B cell (primary cell): ENCODE measurements at regions not wholly inside any gene's neighbourhood (a gene's known extent, or its start where the extent isn't known, plus 50 kb on each side); places are given as distances from the start of the nearest gene placed in this dataset.

ENCODE experiments used
- ATAC-seq: fragments of 200-7000 bp; cut with Tn5 transposase; one replicate; pipeline ENCODE4 v1.10.0; 2021; ENCODE audit warnings: low read depth, mild to moderate bottlenecking, moderate number of reproducible peaks, moderate library complexity
- CTCF ChIA-PET: fragments of 350-600 bp; sonication (Branson Sonifier 250); formaldehyde crosslinking; loops from one replicate; lab custom pipeline; 2021; ENCODE audit warnings: antibody characterized with exemption, inconsistent platforms; lab: Charles Lee
- POLR2A ChIA-PET: fragments of 350-600 bp; sonication (Branson Sonifier 250); formaldehyde crosslinking; loops from one replicate; lab custom pipeline; 2021; ENCODE audit warnings: antibody characterized with exemption; lab: Charles Lee
- DNase-seq: peaks from one replicate; pipeline ENCODE4 v3.0.0; 2013
- H2AFZ ChIP-seq: 2 replicates; pipeline ENCODE4 v1.6.1; 2012; ENCODE audit warnings: mild to moderate bottlenecking, low read depth, low read length; ENCODE audit not compliant: insufficient read depth, poor library complexity, severe bottlenecking
- H3K27ac ChIP-seq, 2 donors: 1 replicate in 1 of 2; 2 replicates in 1 of 2; pipeline ENCODE4 v1.5.1; 2012 to 2013; ENCODE audit warnings: low read length in 2 of 2, mild to moderate bottlenecking in 2 of 2, moderate library complexity in 1 of 2
- H3K27me3 ChIP-seq, 4 experiments: fragments of 200-600 bp in 1 of 4; sonication (generic) in 1 of 4; replicated peaks in 1 of 4; 1 replicate in 2 of 4; 2 replicates in 2 of 4; pipeline versions ENCODE4 v1.6.1 to v1.7.0; 2013 to 2016; ENCODE audit warnings: low read length in 3 of 4, mild to moderate bottlenecking in 2 of 4, mixed read lengths in 1 of 4, moderate library complexity in 1 of 4; ENCODE audit not compliant: insufficient read depth in 4 of 4, control insufficient read depth in 3 of 4; ENCODE audit errors: control extremely low read depth in 1 of 4
- H3K36me3 ChIP-seq, 2 experiments: replicated peaks in 1 of 2; 1 replicate in 1 of 2; 2 replicates in 1 of 2; pipeline versions ENCODE4 v1.6.1 to v1.7.1; 2013; ENCODE audit warnings: low read length in 1 of 2; ENCODE audit not compliant: insufficient read depth in 2 of 2, control insufficient read depth in 1 of 2; ENCODE audit errors: control extremely low read depth in 1 of 2, extremely low read depth in 1 of 2
- H3K4me1 ChIP-seq, 2 donors: fragments of 200-600 bp in 1 of 2; sonication (generic) in 1 of 2; 1 replicate in 1 of 2; 2 replicates in 1 of 2; pipeline versions ENCODE4 v1.5.1 to v1.6.1; 2013 to 2017; ENCODE audit warnings: low read length in 2 of 2; ENCODE audit not compliant: control insufficient read depth in 2 of 2, insufficient read depth in 2 of 2
- H3K4me2 ChIP-seq: replicated peaks from 2 replicates; pipeline ENCODE3; 2012; ENCODE audit warnings: mild to moderate bottlenecking, low read depth, low read length; ENCODE audit not compliant: poor library complexity, severe bottlenecking
- H3K4me3 ChIP-seq, 5 experiments: fragments of 200-600 bp in 1 of 5; sonication (generic) in 1 of 5; 1 replicate in 3 of 5; 2 replicates in 2 of 5; pipeline versions ENCODE4 v1.5.1 to v1.7.0; 2011 to 2016; ENCODE audit warnings: low read length in 4 of 5, mild to moderate bottlenecking in 4 of 5, low read depth in 2 of 5, control low read depth in 1 of 5, moderate library complexity in 1 of 5; ENCODE audit not compliant: insufficient read depth in 1 of 5; ENCODE audit errors: control extremely low read depth in 1 of 5, extremely low read depth in 1 of 5
- H3K79me2 ChIP-seq: fragments of 200-600 bp; sonication (generic); one replicate; pipeline ENCODE4 v1.6.0; 2016; ENCODE audit warnings: low read length; ENCODE audit not compliant: control insufficient read depth, insufficient read depth
- H3K9ac ChIP-seq: fragments of 200-600 bp; sonication (generic); 2 replicates; pipeline ENCODE4 v1.6.1; 2017; ENCODE audit warnings: mild to moderate bottlenecking, low read length, moderate library complexity
- H3K9me3 ChIP-seq, 3 donors: one replicate each; pipeline versions ENCODE4 v1.6.1 to v1.7.1; 2013; ENCODE audit warnings: low read length in 2 of 3; ENCODE audit not compliant: control insufficient read depth in 2 of 3, insufficient read depth in 1 of 3; ENCODE audit errors: control extremely low read depth in 1 of 3
- H4K20me1 ChIP-seq: 2 replicates; pipeline ENCODE4 v1.6.0; 2012; ENCODE audit warnings: mild to moderate bottlenecking, low read length; ENCODE audit not compliant: insufficient read depth, control insufficient read depth, poor library complexity, severe bottlenecking
- H3K27ac Mint-ChIP-seq: one replicate; pipeline ENCODE4 v1.8.0; 2021; ENCODE audit warnings: mixed read lengths
- H3K27me3 Mint-ChIP-seq: one replicate; pipeline ENCODE4 v1.8.0; 2021; ENCODE audit warnings: mixed read lengths
- H3K4me1 Mint-ChIP-seq: one replicate; pipeline ENCODE4 v1.8.0; 2021; ENCODE audit warnings: mixed read lengths
- H3K4me3 Mint-ChIP-seq: one replicate; pipeline ENCODE4 v1.8.0; 2021; ENCODE audit warnings: mixed read lengths
- H3K9me3 Mint-ChIP-seq: one replicate; pipeline ENCODE4 v1.8.0; 2022; ENCODE audit warnings: mixed read lengths; ENCODE audit not compliant: insufficient read depth
- EZH2 ChIP-seq: IDR thresholded peaks from 2 replicates; pipeline ENCODE4 v1.6.1; 2012; ENCODE audit warnings: borderline replicate concordance, low read depth, mild to moderate bottlenecking, moderate library complexity, low read length; ENCODE audit not compliant: insufficient read depth, poor library complexity, severe bottlenecking
- WGBS: methylation state at CpG from one replicate; pipeline ENCODE4 v1.1.5; 2013; ENCODE audit warnings: missing lambda C conversion rate; ENCODE audit not compliant: insufficient coverage; 5-methylcytosine and 5-hydroxymethylcytosine counted together
- intact Hi-C: fragments of 100-400 bp; cut with micrococcal nuclease; formaldehyde crosslinking; loops from one replicate; pipeline ENCODE4 v1.10.0; 2022
- TF ChIP-seq, protein P1 (sequence below): fragments of 200-600 bp; IDR thresholded peaks from one replicate; pipeline ENCODE4 v1.8.0; 2022; ENCODE audit warnings: antibody characterized with exemption, mild to moderate bottlenecking

DNA sequence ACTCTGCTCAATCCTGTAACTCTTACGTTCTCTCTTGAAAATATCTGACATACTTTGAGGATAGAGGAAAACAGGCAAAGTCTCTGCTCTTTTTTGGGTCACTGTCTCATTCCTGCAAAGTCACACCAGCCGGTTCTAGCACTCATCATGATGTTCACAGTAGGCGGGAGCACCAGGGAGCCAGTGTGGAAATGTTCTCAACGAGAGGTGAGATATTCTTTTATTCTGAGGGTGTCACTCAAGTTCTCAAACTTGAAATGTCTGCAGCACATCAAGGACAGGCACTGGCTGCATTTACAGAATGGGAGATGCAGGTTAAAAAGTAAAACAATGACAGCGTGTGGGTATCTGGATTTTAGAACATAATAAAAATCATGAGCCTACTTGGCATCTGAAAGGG is 714.7 kb downstream of the QKI start:
- ATAC-seq (no peak), DNase-seq (no peak)
- Histone ChIP-seq H3K27ac (no peak overlapping the region), H3K4me2 (no peak overlapping the region), H2AFZ (no peak overlapping the region), H3K79me2 (no peaks in the 10 kb centered on the region), H3K9me3 (no peaks in the 10 kb centered on the region), H3K4me3 (no peak overlapping the region), H3K9ac (no peak overlapping the region), H3K36me3 (no peaks in the 10 kb centered on the region), H3K4me1 (no peaks in the 10 kb centered on the region), H4K20me1 (no peaks in the 10 kb centered on the region), H3K27me3 (no peaks in the 10 kb centered on the region)
- Mint-ChIP-seq H3K27me3 (no peaks in the 10 kb centered on the region), H3K4me3 (no peak overlapping the region), H3K4me1 (no peaks in the 10 kb centered on the region), H3K27ac (no peak overlapping the region), H3K9me3 (no peaks in the 10 kb centered on the region)
- CTCF ChIA-PET, result no interaction called here
- intact Hi-C loops, result no loop called here
- POLR2A ChIA-PET, result no interaction called here
- TF ChIP-seq, protein P1, sequence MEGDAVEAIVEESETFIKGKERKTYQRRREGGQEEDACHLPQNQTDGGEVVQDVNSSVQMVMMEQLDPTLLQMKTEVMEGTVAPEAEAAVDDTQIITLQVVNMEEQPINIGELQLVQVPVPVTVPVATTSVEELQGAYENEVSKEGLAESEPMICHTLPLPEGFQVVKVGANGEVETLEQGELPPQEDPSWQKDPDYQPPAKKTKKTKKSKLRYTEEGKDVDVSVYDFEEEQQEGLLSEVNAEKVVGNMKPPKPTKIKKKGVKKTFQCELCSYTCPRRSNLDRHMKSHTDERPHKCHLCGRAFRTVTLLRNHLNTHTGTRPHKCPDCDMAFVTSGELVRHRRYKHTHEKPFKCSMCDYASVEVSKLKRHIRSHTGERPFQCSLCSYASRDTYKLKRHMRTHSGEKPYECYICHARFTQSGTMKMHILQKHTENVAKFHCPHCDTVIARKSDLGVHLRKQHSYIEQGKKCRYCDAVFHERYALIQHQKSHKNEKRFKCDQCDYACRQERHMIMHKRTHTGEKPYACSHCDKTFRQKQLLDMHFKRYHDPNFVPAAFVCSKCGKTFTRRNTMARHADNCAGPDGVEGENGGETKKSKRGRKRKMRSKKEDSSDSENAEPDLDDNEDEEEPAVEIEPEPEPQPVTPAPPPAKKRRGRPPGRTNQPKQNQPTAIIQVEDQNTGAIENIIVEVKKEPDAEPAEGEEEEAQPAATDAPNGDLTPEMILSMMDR, result no peak
- no peak for TF ChIP-seq EZH2
- 90% methylated on average over 4 of the region's 5 CpGs for WGBS

DNA sequence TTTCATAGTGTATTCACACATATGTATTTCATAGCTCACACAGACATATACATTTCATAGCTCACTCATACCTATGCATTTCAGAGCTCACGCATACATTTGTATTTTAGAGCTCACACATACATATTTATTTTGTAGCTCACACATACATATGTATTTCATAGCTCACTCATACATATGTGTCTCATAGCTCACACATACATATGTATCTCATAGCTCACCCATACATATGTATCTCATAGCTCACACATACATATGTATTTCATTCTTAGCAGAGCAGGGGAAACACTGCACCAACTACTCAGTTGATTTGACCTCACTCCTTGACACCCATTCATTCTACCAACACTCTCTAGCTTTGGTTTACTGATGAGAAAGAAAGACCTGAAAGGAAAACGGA is 713.6 kb downstream of the QKI start:
- ChIA-PET POLR2A (no interaction called here), CTCF (no interaction called here)
- intact Hi-C loops, result no loop called here
- TF ChIP-seq, protein P1, result no peak
- no peak for TF ChIP-seq EZH2
- no peak for DNase-seq
- H3K4me2 ChIP-seq, result no peak overlapping the region
- H3K79me2 ChIP-seq, result no peaks in the 10 kb centered on the region
- 100% methylated on average over 1 of the region's 2 CpGs for WGBS
- no peaks in the 10 kb centered on the region for H3K27me3 Mint-ChIP-seq
- H3K4me1 ChIP-seq, result no peaks in the 10 kb centered on the region
- peaks cover 0 to 3% (median 0%) of the 10 kb centered on the region in 3 donors for H3K9me3 ChIP-seq
- H3K36me3 ChIP-seq, result no peaks in the 10 kb centered on the region
- no peak overlapping the region for H3K27ac Mint-ChIP-seq
- no peak overlapping the region for H2AFZ ChIP-seq
- no peak overlapping the region for H3K9ac ChIP-seq
- H3K4me3 Mint-ChIP-seq, result no peak overlapping the region
- H3K27ac ChIP-seq, result no peak overlapping the region
- H3K4me3 ChIP-seq, result no peak overlapping the region
- no peaks in the 10 kb centered on the region for H3K4me1 Mint-ChIP-seq
- no peaks in the 10 kb centered on the region for H3K9me3 Mint-ChIP-seq
- no peaks in the 10 kb centered on the region for H3K27me3 ChIP-seq
- ATAC-seq, result no peak
- no peaks in the 10 kb centered on the region for H4K20me1 ChIP-seq
